ENCODE measurements at regions not wholly inside any gene's neighbourhood (a gene's known extent, or its start where the extent isn't known, plus 50 kb on each side); places are given as distances from the start of the nearest gene placed in this dataset.

GRCh38 chr14:44662250-44662891 is 155.3 kb upstream of the FSCB start:
- Histone ChIP-seq H3K36me3 (ENCODE audit: control insufficient read depth, insufficient read depth, low read length) (no peaks in the 10 kb centered on the region), H3K4me3 (ENCODE audit: low read depth, low read length) (no peak overlapping the region), H3K27me3 (ENCODE audit: control insufficient read depth, insufficient read depth, low read length) (no peaks in the 10 kb centered on the region)
- TF ChIP-seq, protein P1, sequence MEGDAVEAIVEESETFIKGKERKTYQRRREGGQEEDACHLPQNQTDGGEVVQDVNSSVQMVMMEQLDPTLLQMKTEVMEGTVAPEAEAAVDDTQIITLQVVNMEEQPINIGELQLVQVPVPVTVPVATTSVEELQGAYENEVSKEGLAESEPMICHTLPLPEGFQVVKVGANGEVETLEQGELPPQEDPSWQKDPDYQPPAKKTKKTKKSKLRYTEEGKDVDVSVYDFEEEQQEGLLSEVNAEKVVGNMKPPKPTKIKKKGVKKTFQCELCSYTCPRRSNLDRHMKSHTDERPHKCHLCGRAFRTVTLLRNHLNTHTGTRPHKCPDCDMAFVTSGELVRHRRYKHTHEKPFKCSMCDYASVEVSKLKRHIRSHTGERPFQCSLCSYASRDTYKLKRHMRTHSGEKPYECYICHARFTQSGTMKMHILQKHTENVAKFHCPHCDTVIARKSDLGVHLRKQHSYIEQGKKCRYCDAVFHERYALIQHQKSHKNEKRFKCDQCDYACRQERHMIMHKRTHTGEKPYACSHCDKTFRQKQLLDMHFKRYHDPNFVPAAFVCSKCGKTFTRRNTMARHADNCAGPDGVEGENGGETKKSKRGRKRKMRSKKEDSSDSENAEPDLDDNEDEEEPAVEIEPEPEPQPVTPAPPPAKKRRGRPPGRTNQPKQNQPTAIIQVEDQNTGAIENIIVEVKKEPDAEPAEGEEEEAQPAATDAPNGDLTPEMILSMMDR (IDR thresholded peaks at IDR 0.05; ENCODE audit: insufficient read depth, low read length, severe bottlenecking): no peak
- no peak for FAIRE-seq
- no peak for DNase-seq (ENCODE audit: low read depth)

- TF ChIP-seq, protein P1 (IDR thresholded peaks at IDR 0.05; ENCODE audit: insufficient read depth, low read length, severe bottlenecking): no peak
Observed at GRCh38 chr14:44658389-44658696, 151.3 kb upstream of the FSCB start.

DNA sequence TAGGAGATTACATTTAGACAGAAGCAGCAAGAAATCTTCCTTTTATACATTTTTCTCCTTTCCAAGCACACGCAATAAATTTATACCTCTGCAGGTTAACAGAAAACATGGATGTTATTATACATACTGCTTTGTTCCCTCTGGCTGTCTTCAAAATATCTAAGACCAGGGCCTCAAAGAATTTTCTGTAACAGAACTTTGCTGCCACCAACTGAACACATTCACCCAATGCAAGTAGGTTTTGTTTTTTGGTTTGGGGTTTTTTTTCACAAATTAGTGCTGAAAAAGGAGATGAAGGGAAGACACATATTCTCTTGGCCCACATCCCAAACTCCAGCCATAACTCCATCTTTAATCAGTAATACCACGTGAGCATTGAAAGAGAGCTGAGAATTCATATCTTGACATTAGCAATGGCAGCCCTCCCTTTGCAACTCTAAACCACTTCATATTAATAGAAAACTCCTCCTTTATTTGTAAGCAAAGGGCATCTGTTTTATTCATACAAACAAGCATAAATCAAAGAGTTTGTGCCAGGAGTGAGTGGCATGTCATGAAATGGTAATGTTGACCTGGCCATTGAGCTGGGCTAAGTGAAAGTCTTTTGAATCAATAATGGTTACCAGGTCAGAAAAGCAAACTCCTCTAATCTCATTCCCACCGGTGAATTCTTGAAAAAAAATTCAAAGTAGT is 150.8 kb upstream of the FSCB start:
- DNase-seq (ENCODE audit: low read depth) (peak; percentile 4), FAIRE-seq (no peak)
- no peaks in the 10 kb centered on the region for H3K36me3 ChIP-seq (ENCODE audit: control insufficient read depth, insufficient read depth, low read length)
- no peak overlapping the region for H3K4me3 ChIP-seq (ENCODE audit: low read depth, low read length)
- H3K27me3 ChIP-seq (ENCODE audit: control insufficient read depth, insufficient read depth, low read length): no peaks in the 10 kb centered on the region
- TF ChIP-seq, protein P1 (IDR thresholded peaks at IDR 0.05; ENCODE audit: insufficient read depth, low read length, severe bottlenecking): peak; percentile 13

More at GRCh38 chr14:44658389-44658696, 151.3 kb upstream of the FSCB start:
- H3K36me3 ChIP-seq (ENCODE audit: control insufficient read depth, insufficient read depth, low read length): no peaks in the 10 kb centered on the region
- H3K27me3 ChIP-seq (ENCODE audit: control insufficient read depth, insufficient read depth, low read length): no peaks in the 10 kb centered on the region
- FAIRE-seq: no peak
- no peak for DNase-seq (ENCODE audit: low read depth)
- H3K4me3 ChIP-seq (ENCODE audit: low read depth, low read length): no peak overlapping the region

GRCh38 chr14:44657203-44657602 is 150.1 kb upstream of the FSCB start:
- DNase-seq (ENCODE audit: low read depth) (no peak), FAIRE-seq (no peak)
- TF ChIP-seq, protein P1 (IDR thresholded peaks at IDR 0.05; ENCODE audit: insufficient read depth, low read length, severe bottlenecking): no peak
- Histone ChIP-seq H3K36me3 (ENCODE audit: control insufficient read depth, insufficient read depth, low read length) (no peaks in the 10 kb centered on the region), H3K27me3 (ENCODE audit: control insufficient read depth, insufficient read depth, low read length) (no peaks in the 10 kb centered on the region), H3K4me3 (ENCODE audit: low read depth, low read length) (no peak overlapping the region)

DNA sequence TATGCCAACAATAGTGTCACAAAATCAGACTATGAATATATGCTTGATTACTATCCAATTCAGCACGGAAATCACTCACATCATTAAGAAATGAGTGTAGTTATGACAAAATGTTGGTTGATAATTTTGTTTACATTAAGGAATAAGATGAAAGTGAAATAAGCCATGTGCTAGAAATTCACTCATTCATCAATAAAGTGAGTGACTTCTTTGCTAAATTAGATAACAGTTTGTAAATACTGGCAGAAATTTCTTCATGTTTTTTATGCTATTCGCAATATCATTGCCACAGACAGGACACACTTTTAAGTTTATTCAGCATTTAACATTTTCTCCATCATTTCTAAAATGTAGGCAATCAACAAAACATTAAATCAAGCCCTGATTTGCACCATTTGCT is 147.5 kb upstream of the FSCB start:
- Histone ChIP-seq H3K4me3 (ENCODE audit: low read depth, low read length) (no peak overlapping the region), H3K27me3 (ENCODE audit: control insufficient read depth, insufficient read depth, low read length) (no peaks in the 10 kb centered on the region), H3K36me3 (ENCODE audit: control insufficient read depth, insufficient read depth, low read length) (no peaks in the 10 kb centered on the region)
- TF ChIP-seq, protein P1 (IDR thresholded peaks at IDR 0.05; ENCODE audit: insufficient read depth, low read length, severe bottlenecking): no peak
- DNase-seq (ENCODE audit: low read depth): no peak
- FAIRE-seq: no peak
